ENCODE measurements at regions not wholly inside any gene's neighbourhood (a gene's known extent, or its start where the extent isn't known, plus 50 kb on each side); places are given as distances from the start of the nearest gene placed in this dataset.

- DNase-seq = no peak
Measured at GRCh38 chr4:140316799-140317198, 56.6 kb upstream of the SCOC start.

DNA sequence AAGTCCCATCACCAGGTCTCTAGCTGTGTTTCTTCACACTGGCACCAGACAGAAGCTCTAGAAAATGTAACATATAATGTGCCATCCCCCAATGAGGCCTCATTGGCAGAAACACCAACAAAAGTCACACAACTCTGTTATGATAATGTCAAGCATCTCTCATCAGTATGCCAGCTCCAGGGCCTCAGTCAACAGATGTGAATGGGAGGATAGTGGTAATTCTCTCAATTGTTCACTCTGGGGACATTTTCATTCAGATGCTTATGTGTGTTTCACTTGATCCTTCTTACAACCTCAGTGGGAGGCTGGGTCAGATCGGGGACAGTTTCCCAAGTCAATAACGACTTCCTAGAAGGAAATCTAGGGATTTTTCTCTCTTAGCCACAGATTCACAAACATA, 57.5 kb upstream of the SCOC start:
- no peak for DNase-seq

GRCh38 chr4:140315438-140315837, 58.0 kb upstream of the SCOC start:
- DNase-seq = no peak

GRCh38 chr4:140315019-140315418, 58.4 kb upstream of the SCOC start:
- DNase-seq = no peak

DNA sequence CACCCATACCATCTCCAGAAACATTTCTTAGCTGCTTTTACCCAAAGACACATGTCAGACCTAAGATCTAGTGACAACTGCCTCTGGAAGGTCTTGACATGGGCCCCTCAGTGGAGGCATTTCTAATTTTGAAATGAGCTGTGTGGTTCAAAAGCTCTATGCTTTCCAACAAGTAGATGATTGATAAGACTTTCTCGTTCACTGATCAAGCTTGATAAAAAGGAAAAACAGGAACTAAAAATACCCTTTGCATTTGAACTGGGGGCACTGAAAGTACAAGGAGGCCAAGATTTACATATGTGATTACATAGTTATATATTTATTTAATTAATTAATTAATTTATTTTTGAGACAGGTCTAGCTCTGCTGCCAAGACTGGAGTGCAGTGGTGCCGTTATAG, 61.3 kb upstream of the SCOC start:
- DNase-seq = no peak

DNA sequence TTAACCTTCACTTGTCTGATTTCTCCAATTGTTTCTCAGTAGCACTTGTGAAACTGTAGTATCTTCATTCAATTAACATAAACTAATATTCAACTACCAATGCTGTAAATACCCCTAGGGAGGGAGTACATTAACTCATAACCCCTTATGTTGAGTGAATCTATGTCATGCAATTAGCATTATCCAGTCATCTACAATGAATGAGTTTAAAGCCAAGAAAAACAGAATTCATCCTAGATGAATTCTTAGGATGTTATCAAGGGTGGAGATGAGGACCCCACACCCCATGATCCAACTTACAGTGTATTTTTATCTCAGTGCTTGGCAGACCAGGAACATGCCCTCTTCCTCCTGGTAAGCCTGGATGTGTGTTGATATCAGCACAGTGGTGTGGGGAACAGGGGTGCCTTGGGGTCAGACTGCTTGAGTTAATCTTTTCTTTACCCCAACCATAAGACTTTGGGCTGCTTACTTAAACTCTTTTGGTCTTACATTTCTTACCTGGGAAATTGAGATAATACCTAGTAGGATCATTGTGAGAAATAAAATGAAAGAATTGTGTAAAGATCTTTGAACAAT, 62.1 kb upstream of the SCOC start:
- DNase-seq = no peak

GRCh38 chr4:140309124-140309870, 64.1 kb upstream of the SCOC start:
- DNase-seq = no peak

DNA sequence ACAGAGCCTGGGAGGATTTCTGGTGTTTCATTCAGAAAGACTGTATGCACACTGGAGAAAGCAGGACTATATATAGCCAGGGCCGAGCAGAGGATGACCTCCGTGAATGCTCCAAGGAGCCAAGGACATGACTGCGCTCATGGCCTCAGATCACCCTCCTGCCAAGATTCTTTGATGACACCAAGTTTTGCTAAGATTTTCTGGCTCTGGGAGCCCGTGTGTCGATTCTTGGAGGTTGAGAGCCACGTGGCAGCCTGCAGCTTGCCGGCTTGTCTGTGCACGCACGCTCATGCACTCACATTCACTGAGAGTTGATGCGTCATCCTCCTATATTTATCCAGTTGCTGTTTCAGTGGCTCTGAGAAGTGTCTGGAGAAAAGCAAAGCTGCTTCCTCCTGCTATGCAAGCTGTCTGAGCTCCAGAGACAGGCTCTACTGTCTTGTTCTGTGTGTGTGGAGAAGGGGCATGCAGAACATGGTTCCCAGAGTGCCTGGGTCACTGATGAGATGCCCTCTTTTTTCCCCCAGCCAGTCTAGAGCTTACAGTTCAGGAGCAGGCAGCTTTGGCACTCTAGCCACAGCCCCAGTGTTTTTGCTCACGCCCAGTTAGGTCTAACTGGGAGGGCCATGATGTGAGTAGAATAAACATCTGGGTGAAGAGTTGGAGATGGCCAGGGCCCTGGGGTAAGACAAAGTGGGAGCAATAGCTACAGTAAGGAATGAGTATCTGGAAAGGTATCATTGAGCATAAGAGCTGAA, 64.9 kb upstream of the SCOC start:
- no peak for DNase-seq

DNA sequence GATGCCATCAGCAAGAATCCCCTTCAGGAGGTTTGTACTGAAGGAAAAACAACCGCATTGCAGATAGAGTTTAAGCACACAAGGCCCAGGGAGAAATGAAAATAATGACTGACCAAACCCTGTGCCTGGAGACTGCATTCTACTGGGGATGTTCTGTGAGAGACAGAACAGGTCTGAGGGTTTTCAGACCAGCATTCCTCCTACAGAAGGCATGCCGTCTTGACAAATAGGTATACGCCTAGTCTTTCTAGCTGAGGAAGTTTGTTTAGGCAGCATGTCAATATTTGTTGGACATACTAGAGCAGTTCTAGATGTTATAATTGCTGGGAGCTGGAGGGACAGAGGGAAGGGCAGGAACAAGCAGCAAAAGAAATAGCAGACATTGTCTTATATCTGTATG, 68.4 kb upstream of the SCOC start:
- DNase-seq = no peak

GRCh38 chr4:140304346-140304745, 69.1 kb upstream of the SCOC start:
- DNase-seq = no peak

DNA sequence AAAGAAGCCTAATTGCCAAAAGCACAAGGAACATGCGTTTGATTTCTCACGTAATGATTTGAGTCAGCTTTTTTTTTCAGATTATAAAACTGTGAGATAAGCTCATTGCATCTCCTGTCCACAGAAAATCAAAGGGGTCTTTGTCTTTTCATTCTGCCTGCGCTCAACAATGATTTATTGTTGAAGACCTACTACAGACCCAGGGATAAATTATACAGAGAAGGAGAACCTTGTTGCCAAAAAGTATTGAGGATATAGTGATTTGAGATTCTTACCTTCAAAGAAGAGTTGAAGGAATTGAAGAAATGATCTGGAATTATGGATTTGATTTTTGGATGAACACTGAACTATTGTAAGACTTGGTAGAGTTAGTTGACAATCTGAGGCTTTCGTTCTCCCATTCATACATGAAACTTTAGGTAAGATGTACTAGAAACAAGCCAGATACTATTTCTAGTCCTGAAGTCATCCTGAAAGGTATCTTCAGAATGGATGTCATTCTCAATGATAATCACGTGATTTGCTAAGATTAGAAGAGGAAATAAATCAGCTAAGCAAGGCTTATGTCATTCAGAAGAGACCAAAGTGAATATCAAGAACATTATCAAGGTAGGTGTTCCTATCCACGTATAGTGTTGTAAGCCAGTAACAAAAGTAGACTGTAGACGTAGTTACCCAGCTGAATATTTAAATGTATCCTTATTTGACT, 71.1 kb upstream of the SCOC start:
- no peak for DNase-seq

DNA sequence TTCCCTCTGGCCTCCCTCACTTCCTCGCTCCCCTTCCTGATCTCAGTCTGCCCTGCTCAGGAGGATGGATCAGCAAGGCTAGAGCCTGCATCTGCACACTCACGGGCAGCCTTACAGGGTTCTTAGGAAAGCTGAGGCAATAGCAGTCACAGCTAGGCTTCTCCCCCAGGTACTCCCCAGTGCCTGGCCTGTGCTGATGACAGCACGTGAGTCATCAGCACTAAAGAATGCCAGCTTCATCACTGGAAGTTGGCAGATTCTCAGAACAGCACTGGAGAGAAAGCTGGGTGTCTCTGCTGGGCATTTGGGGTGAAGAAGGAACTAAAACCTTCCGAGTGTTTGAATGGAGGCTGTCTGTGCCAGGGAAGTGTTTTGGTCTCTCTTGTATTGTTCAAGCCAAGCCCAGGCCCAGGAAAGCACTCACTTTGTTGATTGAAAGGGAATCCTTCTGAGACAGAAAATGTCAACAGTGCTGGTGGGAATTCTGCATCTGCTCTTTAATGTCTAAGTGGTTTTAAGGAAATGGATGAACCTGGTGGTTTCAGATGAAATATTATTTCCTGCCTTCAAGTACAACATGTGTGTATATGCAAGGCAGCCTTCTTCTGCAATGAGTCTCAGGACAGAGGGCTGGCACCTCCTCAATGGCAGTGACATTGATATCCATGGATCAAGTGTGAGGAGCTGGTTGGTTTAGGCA, 73.0 kb upstream of the SCOC start:
- no peak for DNase-seq

GRCh38 chr4:140298001-140298400, 75.4 kb upstream of the SCOC start:
- DNase-seq = no peak

DNA sequence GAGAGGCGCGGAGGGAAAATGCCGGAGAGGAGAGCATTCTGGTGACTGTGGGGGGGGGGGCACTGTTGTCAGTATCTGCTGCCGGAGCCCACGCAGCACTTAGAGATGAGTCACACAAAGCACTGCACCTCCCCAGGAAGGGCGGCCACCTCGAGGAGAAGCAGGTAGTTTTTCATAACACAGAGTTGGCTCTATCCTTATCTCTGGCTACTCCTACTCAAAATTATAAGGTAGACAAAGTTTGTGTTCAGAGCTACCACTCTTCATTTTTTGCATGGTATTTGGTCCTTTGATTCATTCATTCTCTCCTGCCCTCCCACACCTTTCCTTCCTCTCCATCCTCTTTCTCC, 76.2 kb upstream of the SCOC start:
- no peak for DNase-seq

GRCh38 chr4:140296335-140297220, 76.9 kb upstream of the SCOC start:
- DNase-seq = no peak

DNA sequence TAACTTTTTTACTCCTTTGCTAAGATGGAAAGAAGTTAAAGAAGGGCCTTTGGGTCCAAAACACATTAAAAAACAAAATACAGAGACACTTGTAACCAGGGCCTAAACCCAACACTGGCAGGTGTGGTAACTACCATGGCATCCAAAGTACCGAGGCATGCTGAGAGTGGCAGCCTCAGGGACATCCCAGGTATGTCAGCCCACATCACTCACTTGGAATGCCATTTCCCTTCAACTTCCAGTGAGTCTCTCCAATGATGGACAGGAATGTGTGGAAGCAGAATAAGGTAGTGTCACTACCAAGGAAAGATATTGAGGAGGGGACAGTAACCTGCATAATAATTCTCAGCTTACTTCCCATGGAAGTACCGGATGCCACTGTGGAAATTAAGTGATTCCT, 79.5 kb upstream of the SCOC start:
- no peak for DNase-seq

- no peak for DNase-seq
Measured at GRCh38 chr4:140291259-140291658, 82.2 kb upstream of the SCOC start.

DNA sequence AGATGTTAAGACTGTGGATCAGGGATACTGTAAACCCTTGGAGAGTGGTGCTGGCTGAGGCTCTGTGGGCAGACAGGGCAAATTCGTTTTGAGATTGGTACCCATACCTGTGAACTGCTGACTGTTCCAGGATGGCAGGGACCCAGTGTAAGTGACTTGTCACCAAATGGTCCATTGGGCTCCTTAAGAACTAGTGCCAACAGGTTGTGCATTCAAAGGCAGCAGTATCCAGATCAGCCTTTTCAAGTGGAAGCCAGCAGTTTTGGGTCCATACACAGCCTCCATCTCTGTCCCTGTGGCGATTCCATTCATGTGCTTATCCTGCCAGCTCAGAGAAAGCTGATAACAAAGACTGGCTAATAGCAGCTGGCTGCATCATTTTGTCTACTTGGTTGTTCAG, 84.0 kb upstream of the SCOC start:
- no peak for DNase-seq

DNA sequence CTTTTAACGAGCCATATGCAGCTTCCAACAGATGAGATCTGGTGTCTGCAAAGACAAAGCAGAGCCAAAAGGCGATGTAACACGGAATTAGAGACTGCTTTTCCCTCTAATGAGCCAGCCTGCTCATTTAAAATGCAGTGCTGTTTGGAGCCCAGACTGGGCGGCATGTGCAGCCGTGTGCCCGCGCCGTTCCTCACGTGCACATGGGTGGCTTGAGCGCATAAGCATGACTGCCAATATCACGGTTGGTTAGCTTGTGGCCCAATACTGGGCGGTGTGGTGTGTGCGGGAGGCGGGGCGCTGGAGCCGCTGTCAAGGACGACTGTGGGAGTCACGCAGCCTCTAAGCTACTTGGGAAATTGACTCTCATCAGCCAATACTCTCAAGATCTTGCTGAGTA, 87.0 kb upstream of the SCOC start:
- DNase-seq = no peak

- DNase-seq = no peak
Measured at GRCh38 chr4:140284456-140284855, 89.0 kb upstream of the SCOC start.

GRCh38 chr4:140281828-140282552, 91.5 kb upstream of the SCOC start:
- no peak for DNase-seq

Measured in effector CD8-positive, alpha-beta T cell (primary cell).